ENCODE measurements at regions not wholly inside any gene's neighbourhood (a gene's known extent, or its start where the extent isn't known, plus 50 kb on each side); places are given as distances from the start of the nearest gene placed in this dataset.

GRCh38 chr10:113244750-113245149 lies 294.7 kb downstream of the TCF7L2 start:
- WGBS, 2 donors: 68 to 81% methylated on average over 5 of the region's 5 CpGs
- H3K36me3 ChIP-seq (replicated peaks in 1 of 2; ENCODE audit: insufficient read depth in 1 of 2, low read depth in 2 of 2): no peaks in the 10 kb centered on the region
- no peaks in the 10 kb centered on the region for H3K27me3 ChIP-seq
- TF ChIP-seq POLR2A (IDR thresholded peaks at IDR 0.05) (no peak), CTCF (IDR thresholded peaks at IDR 0.05) (no peak)
- H3K4me3 ChIP-seq: no peak overlapping the region
- H3K4me1 ChIP-seq: no peaks in the 10 kb centered on the region
- no peak for DNase-seq
- H3K9me3 ChIP-seq: no peaks in the 10 kb centered on the region
- intact Hi-C loops (cut with DNase I): no loop called here
- H3K27ac ChIP-seq: no peak overlapping the region
- no peak for ATAC-seq

- WGBS, 2 donors: 63 to 83% methylated on average over 3 of the region's 3 CpGs
- no peaks in the 10 kb centered on the region for H3K27me3 ChIP-seq
- DNase-seq (no peak), ATAC-seq (no peak)
- no peaks in the 10 kb centered on the region for H3K9me3 ChIP-seq
- intact Hi-C loops (cut with DNase I): no loop called here
- no peaks in the 10 kb centered on the region for H3K4me1 ChIP-seq
- no peak overlapping the region for H3K4me3 ChIP-seq
- H3K36me3 ChIP-seq (replicated peaks in 1 of 2; ENCODE audit: insufficient read depth in 1 of 2, low read depth in 2 of 2): no peaks in the 10 kb centered on the region
- TF ChIP-seq POLR2A (IDR thresholded peaks at IDR 0.05) (no peak), CTCF (IDR thresholded peaks at IDR 0.05) (no peak)
- no peak overlapping the region for H3K27ac ChIP-seq
Observed at GRCh38 chr10:113245286-113245685, 295.2 kb downstream of the TCF7L2 start.

- no peak overlapping the region for H3K27ac ChIP-seq
- H3K9me3 ChIP-seq: no peaks in the 10 kb centered on the region
- no peak for TF ChIP-seq POLR2A (IDR thresholded peaks at IDR 0.05)
- TF ChIP-seq CTCF (IDR thresholded peaks at IDR 0.05): no peak
- 66 to 77% methylated on average over 5 of the region's 5 CpGs for WGBS, 2 donors
- ATAC-seq: no peak
- H3K4me1 ChIP-seq: no peaks in the 10 kb centered on the region
- no peaks in the 10 kb centered on the region for H3K27me3 ChIP-seq
- no peak overlapping the region for H3K4me3 ChIP-seq
- no peaks in the 10 kb centered on the region for H3K36me3 ChIP-seq (replicated peaks in 1 of 2; ENCODE audit: insufficient read depth in 1 of 2, low read depth in 2 of 2)
- intact Hi-C loops (cut with DNase I): no loop called here
- no peak for DNase-seq
Observed at GRCh38 chr10:113247050-113247449, 297.0 kb downstream of the TCF7L2 start.

GRCh38 chr10:113252650-113253618 lies 299.9 kb upstream of the HABP2 start:
- WGBS, 2 donors: 50 to 56% methylated on average over 10 of the region's 10 CpGs
- no peak overlapping the region for H3K27ac ChIP-seq
- no peaks in the 10 kb centered on the region for H3K9me3 ChIP-seq
- no peaks in the 10 kb centered on the region for H3K27me3 ChIP-seq
- no peak for TF ChIP-seq CTCF (IDR thresholded peaks at IDR 0.05)
- TF ChIP-seq POLR2A (IDR thresholded peaks at IDR 0.05): no peak
- DNase-seq: no peak
- ATAC-seq: no peak
- H3K36me3 ChIP-seq (replicated peaks in 1 of 2; ENCODE audit: insufficient read depth in 1 of 2, low read depth in 2 of 2): no peaks in the 10 kb centered on the region
- H3K4me1 ChIP-seq: no peaks in the 10 kb centered on the region
- no peak overlapping the region for H3K4me3 ChIP-seq
- intact Hi-C loops (cut with DNase I): no loop called here

All from body of pancreas (tissue), 4 donors.